ENCODE measurements at regions not wholly inside any gene's neighbourhood (a gene's known extent, or its start where the extent isn't known, plus 50 kb on each side); places are given as distances from the start of the nearest gene placed in this dataset.

- DNase-seq: no peak
Observed at GRCh38 chr6:167758309-167759023, 68.2 kb upstream of the AFDN start.

DNA sequence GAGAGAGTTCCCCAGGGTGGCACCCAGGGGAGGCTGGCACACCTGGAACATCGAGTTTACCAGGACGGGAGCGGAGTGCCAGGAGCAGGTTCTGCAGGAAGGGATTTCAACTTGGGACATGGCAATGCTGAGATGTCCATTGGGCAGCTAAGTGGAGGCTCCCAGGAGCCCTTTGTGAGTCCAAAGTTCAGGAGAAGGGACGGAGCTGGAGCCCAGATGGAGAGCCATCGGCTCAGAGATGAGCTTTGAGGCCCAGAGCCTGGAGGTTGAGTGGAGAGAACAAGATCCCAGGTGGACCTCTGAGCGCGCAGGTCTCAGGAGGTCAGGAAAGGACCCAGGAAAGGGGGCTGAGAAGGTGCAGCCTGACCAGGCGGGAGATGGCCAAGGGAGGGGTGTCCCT is 67.5 kb upstream of the AFDN start:
- no peak for DNase-seq

DNA sequence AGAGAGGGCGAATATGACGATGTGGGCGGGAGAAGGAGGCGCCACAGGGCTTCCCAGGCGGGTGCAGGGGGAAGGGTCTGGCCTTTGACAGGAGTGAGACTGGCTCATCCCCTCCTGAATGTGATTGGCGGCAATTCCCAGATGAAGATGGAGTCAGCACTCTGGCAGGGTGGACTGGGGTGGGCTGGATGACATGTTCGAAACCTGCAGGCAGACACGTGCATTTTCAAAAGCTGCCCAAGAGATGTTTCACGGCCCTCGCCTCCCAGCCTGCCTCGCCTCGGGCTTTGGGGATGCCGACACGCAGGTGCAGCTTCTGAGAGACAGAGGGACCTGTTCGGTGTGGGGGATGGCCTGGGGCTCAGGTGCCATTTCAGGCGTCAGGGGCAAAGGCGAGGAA is 66.8 kb upstream of the AFDN start:
- no peak for DNase-seq

DNA sequence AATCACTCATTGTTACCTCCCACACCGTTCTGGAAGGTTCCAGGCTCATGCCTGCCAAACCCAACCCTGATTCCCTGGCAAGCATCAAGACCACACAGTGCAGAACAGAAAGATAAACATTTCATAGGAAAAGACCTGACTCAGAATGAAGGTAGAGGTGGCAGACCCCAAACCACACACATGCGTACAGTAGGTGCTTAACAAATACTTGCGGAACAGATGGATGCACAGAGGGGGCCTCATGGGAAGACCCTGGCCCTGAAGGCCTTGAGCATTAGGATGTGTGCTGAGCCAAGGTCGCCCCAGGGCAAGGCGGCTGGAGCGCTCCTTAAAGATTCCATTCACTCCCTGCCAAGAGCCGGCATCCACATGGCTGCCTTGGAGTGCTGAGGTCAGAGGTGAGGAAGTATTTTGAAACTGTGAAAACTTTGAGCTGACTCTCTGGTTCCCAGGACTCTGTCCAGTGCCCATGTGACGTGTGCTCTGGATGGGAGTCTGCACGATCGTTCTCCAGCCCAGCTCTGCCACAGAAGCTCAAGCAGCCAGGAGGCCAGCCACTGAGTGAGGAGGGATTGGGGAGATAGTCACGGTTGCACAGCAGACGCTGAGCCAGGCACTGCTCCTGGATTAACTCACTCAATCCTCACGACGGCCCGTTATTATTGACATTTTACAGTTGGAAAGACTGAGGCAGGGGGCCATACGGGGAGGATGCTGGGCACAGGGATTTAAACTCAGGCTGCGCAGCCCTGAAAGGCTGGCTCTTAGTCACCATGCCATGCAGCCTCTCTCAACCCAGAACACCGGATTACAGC is 65.5 kb upstream of the AFDN start:
- no peak for DNase-seq

- DNase-seq: no peak
Observed at GRCh38 chr6:167761794-167762258, 64.9 kb upstream of the AFDN start.

GRCh38 chr6:167762259-167762962 is 64.3 kb upstream of the AFDN start:
- DNase-seq: no peak

DNA sequence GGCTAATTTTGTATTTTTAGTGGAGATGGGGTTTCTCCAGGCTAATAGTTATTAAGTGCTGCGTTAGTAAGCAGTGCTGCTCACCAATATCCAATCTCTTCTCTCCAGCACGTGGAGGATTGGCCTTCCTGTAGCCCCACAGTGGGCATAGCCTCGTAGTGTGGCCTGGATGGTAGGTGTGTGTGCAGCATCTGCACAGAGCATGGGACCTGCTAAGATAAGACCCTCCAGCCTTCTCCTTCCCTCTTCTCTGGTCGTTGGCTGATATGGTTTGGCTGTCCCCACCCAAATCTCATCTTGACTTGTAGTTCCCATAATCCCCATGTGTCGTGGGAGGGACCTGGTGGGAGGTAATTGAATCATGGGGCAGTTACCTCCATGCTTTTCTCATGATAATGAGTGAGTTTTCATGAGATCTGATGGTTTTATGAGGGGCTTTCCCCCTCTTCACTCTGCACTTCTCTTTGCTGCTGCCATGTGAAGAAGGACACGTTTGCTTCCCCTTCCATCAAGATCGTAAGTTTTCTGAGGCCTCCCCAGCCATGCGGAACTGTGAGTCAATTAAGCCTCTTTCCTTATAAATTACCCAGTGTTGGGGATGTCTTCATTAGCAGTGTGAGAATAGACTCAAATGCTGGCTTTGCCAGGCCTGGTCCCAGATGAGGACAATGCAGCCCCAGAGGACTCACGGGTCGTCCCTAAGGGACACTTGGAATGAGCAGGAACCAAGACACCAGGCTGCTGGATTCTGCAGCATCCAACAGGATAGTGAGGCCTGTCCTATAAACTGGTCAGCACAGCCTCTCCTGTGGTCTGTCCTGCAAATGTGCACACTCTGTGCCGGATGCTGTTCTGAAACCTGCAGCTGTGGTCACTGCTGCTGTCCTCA is 63.4 kb upstream of the AFDN start:
- no peak for DNase-seq

GRCh38 chr6:167764215-167764614 is 62.5 kb upstream of the AFDN start:
- no peak for DNase-seq

- no peak for DNase-seq
Observed at GRCh38 chr6:167764713-167765479, 61.8 kb upstream of the AFDN start.

- DNase-seq: no peak
Observed at GRCh38 chr6:167766986-167767714, 59.6 kb upstream of the AFDN start.

DNA sequence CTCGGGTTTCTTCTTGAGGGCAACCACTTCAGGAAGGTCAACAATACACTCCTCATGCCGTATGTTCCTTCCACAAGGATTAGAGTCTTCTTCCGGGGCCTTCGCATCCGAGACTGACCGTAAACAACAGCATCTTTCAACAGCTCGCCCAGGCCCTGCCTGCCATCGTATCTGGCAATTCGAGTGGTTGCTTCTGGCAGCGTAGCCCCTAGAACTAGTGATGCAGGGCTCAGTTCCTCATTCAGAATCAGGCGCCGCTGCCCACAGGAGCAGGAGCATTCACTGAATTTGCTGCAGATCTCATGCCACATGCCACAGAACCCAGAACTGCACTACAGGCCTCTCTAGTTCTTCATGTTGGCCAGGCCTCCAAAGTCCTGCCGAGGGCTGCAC is 59.0 kb upstream of the AFDN start:
- no peak for DNase-seq

DNA sequence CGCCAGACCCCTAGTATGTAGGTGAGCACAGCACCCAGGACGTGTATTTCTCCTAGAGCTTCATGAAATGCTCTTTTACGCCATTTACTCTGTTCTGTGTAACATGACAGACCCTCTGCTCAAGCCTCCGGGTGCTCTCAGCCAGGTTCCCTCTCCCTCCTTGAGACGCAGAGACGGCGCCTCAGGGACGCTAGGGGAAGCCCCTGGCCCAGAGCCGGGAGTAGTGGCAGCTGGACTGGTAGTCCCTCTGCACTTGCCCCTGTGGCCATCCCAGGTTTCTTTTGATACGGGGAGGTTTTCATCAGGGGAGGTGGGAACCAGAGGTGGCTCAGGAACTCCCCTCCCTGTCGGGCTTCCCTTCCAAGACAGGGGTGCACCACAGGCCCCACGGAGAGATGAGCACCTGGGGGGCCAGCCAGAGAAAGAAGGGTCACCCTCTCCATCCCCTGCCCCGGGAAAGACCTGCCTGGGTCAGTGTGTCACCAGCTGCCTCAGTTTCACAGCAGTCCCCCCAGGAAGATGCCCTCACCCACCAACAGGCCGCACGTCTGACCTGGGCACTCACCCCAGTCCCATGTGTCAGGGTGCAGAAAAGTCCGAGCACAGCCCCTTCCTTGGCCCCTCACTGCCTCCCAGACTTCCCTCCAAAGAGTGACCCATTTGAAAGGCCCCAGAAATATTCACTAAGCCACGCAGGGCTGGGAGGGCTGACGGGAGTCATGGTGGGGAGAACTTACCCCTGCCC is 58.1 kb upstream of the AFDN start:
- no peak for DNase-seq

- DNase-seq: no peak
Observed at GRCh38 chr6:167769408-167770190, 57.1 kb upstream of the AFDN start.

GRCh38 chr6:167770291-167770955 is 56.3 kb upstream of the AFDN start:
- DNase-seq: no peak

- no peak for DNase-seq
Observed at GRCh38 chr6:167774881-167775280, 51.8 kb upstream of the AFDN start.

DNA sequence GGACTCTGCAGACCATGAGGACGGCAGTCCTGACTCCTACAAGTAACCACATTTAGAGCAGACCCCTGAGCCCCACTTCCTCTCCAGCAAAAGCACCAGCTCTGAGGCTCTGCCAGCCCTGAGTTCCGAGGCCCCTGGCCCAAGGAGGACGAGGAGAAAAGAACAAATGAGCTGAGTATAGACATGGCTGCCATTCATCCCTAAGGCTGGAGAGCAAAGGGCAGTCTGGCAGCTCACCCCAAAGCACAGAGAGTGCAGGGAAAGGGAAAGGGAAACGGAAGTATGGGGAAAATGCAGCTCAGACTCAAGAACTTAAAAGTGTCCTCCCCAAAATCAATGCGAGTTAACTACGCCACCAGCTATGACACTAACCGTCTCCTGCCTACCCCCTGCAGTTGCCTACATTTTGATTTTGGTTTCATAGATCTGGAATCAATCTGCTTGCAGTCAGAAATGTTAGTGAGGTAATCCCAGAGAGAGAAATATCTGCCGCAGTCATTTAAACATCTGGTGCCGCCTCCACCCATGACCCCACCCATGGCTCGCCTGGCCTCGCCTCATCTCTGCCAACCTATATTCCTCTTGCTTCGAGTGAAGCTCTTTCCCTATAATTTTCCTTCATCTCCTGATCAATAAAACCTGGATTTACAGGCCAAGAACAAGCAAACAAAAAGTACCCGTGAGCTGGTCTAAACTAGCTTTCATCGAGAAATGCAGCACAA is 49.6 kb upstream of the AFDN start:
- DNase-seq: no peak
